ENCODE measurements at regions not wholly inside any gene's neighbourhood (a gene's known extent, or its start where the extent isn't known, plus 50 kb on each side); places are given as distances from the start of the nearest gene placed in this dataset.

DNA sequence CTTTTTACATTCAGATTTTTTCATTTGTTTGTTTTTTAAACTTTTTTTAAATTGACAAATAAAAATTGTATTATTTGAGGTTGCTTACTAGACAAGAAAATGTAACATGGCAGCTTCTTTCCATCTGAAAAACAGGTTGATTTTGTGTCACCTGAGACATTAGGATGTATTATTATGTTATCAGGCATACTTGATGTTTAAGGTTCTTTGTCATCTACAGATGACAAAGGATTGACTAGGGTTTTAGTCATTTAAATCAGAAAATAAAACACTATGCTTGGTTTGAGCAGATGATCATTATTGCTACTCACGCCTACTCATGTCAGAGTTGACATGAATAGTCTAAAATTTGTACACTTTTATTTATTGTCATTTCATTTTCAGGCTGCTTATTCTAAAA lies 1494.5 kb downstream of the SLITRK5 start:
- FAIRE-seq: no peak
- Histone ChIP-seq H3K27me3 (no peaks in the 10 kb centered on the region), H3K9me3 (no peaks in the 10 kb centered on the region), H3K27ac (no peak overlapping the region), H3K4me1 (no peaks in the 10 kb centered on the region), H3K4me3 (no peak overlapping the region), H3K36me3 (no peaks in the 10 kb centered on the region)
- WGBS, 2 donors: 68 to 79% methylated on average over 1 of the region's 1 CpG
- intact Hi-C loops (cut with DNase I): no loop called here
- ATAC-seq: no peak
- DNase-seq: no peak
- TF ChIP-seq, protein P1, sequence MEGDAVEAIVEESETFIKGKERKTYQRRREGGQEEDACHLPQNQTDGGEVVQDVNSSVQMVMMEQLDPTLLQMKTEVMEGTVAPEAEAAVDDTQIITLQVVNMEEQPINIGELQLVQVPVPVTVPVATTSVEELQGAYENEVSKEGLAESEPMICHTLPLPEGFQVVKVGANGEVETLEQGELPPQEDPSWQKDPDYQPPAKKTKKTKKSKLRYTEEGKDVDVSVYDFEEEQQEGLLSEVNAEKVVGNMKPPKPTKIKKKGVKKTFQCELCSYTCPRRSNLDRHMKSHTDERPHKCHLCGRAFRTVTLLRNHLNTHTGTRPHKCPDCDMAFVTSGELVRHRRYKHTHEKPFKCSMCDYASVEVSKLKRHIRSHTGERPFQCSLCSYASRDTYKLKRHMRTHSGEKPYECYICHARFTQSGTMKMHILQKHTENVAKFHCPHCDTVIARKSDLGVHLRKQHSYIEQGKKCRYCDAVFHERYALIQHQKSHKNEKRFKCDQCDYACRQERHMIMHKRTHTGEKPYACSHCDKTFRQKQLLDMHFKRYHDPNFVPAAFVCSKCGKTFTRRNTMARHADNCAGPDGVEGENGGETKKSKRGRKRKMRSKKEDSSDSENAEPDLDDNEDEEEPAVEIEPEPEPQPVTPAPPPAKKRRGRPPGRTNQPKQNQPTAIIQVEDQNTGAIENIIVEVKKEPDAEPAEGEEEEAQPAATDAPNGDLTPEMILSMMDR (IDR thresholded peaks at IDR 0.05): no peak

DNA sequence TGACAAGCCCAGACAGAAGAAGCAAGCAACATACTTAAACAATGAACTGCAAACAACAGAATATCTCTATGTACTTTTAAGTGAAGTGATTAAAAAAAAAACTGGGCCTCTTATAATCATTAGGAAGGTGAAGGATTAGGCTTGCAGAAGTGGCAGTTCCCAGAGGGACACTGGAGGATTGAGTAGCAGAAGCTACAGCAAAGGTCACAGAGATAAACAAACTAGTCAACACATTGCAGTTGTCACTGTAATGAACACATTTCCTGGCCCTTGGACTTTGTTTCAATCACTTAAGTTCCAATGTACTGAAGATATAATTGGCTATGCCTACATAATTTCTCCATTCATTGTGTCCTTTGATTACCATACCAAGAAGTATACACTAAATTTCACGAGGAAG lies 1498.8 kb downstream of the SLITRK5 start:
- no peak for FAIRE-seq
- Histone ChIP-seq H3K36me3 (no peaks in the 10 kb centered on the region), H3K4me1 (no peaks in the 10 kb centered on the region), H3K4me3 (no peak overlapping the region), H3K27ac (no peak overlapping the region), H3K9me3 (no peaks in the 10 kb centered on the region), H3K27me3 (no peaks in the 10 kb centered on the region)
- 76 to 82% methylated on average over 1 of the region's 1 CpG for WGBS, 2 donors
- TF ChIP-seq, protein P1 (IDR thresholded peaks at IDR 0.05): no peak
- intact Hi-C loops (cut with DNase I): no loop called here
- ATAC-seq: no peak
- no peak for DNase-seq

DNA sequence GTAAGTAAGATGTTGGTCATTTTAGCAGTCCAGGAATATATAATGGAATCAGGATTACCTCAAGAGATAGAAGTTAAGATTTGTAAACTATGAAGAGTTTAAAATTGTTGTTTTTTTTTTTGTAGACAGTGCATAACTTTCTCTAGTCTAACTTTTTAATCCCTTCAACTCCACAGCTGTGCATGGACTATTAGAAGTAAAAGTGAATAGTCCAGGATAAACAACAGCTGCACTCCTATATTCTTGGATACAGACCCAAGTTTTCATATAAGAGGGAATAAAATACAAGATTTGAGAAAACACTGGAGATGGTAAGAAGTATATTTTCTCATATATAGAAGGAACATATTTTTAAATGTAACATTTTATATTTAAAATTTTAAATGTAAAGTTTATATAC lies 1509.9 kb downstream of the SLITRK5 start:
- intact Hi-C loops (cut with DNase I): no loop called here
- DNase-seq (no peak), FAIRE-seq (no peak), ATAC-seq (no peak)
- no peaks in the 10 kb centered on the region for H3K27me3 ChIP-seq
- no peaks in the 10 kb centered on the region for H3K9me3 ChIP-seq
- TF ChIP-seq, protein P1 (IDR thresholded peaks at IDR 0.05): no peak
- H3K36me3 ChIP-seq: no peaks in the 10 kb centered on the region
- H3K27ac ChIP-seq: no peak overlapping the region
- no peak overlapping the region for H3K4me3 ChIP-seq
- H3K4me1 ChIP-seq: no peaks in the 10 kb centered on the region

DNA sequence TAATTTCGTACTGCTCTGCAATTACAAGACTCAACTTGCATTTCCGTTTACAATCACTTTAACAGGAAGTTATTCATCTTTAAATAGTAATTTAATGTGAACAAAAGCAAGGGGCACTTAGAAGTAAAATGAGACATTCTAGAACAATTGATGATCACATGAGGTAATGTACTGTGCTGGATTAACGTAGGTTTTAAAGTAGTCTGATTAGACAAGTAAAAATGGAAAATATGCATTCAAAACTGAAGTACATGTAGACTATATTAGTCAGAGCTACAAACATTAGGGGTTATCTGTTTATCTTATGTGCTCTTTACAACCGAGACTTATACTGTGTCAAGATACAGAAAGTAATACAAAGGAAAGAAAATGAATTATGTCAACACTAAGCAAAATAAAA lies 1528.0 kb downstream of the SLITRK5 start:
- TF ChIP-seq, protein P1 (IDR thresholded peaks at IDR 0.05): no peak
- DNase-seq (no peak), FAIRE-seq (no peak), ATAC-seq (no peak)
- intact Hi-C loops (cut with DNase I): no loop called here
- Histone ChIP-seq H3K4me3 (no peak overlapping the region), H3K4me1 (no peaks in the 10 kb centered on the region), H3K9me3 (no peaks in the 10 kb centered on the region), H3K36me3 (no peaks in the 10 kb centered on the region), H3K27ac (no peak overlapping the region), H3K27me3 (no peaks in the 10 kb centered on the region)
- whole genome bisulfite sequencing, 2 donors: 39 to 41% methylated on average over 4 of the region's 4 CpGs

DNA sequence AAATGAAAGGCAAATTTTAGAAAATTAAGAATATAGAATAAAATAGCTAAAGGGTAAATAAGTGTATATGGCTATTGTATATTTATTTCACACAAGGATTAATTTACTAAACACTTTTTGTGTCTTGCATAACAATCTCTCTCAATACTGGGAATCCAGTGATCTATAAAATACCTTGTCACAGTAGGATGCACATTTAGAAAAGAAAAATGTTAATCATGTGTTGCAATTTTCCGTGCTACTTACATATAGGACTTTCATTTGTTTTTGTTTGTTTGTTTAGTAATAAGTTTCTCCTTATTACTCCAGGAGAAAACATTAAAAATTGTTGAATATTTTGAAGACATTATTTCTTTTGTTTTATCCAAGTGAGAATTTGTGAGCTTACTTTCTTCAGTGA lies 1533.3 kb downstream of the SLITRK5 start:
- 69 to 87% methylated on average over 1 of the region's 1 CpG for WGBS, 2 donors

More for the DNA sequence above, 1533.3 kb downstream of the SLITRK5 start:
- H3K9me3 ChIP-seq: no peaks in the 10 kb centered on the region
- H3K4me3 ChIP-seq: no peak overlapping the region
- no peaks in the 10 kb centered on the region for H3K27me3 ChIP-seq
- FAIRE-seq (no peak), ATAC-seq (no peak), DNase-seq (no peak)
- no peaks in the 10 kb centered on the region for H3K4me1 ChIP-seq
- intact Hi-C loops (cut with DNase I): no loop called here
- H3K36me3 ChIP-seq: no peaks in the 10 kb centered on the region
- TF ChIP-seq, protein P1 (IDR thresholded peaks at IDR 0.05): no peak
- no peak overlapping the region for H3K27ac ChIP-seq
